Astrocyte of the spinal cord (primary cell): ENCODE measurements at regions not wholly inside any gene's neighbourhood (a gene's known extent, or its start where the extent isn't known, plus 50 kb on each side); places are given as distances from the start of the nearest gene placed in this dataset.
"Not testable (repeated sequence)": the region's sequence is repeated elsewhere in the genome, so short reads cannot be mapped to it uniquely, and the experiment has no call there.

Experiments used
- DNase-seq: peaks from one replicate; pipeline ENCODE4 v3.0.0; 2011; ENCODE audit warnings: low read depth, low spot score
- H3K4me3 ChIP-seq: 2 replicates; pipeline ENCODE4 v1.5.1; 2011; ENCODE audit warnings: low read depth, mild to moderate bottlenecking, low read length, moderate library complexity
- in situ Hi-C: cut with HindIII; loops from 2 replicates; pipeline ENCODE4 v1.10.0; 2017; ENCODE audit warnings: low sequenced_read_pairs
- TF ChIP-seq, protein P1 (sequence below): IDR thresholded peaks from 2 replicates; pipeline ENCODE4 v1.5.1; 2012; ENCODE audit warnings: low read depth, mild to moderate bottlenecking, low read length, inconsistent platforms

DNA sequence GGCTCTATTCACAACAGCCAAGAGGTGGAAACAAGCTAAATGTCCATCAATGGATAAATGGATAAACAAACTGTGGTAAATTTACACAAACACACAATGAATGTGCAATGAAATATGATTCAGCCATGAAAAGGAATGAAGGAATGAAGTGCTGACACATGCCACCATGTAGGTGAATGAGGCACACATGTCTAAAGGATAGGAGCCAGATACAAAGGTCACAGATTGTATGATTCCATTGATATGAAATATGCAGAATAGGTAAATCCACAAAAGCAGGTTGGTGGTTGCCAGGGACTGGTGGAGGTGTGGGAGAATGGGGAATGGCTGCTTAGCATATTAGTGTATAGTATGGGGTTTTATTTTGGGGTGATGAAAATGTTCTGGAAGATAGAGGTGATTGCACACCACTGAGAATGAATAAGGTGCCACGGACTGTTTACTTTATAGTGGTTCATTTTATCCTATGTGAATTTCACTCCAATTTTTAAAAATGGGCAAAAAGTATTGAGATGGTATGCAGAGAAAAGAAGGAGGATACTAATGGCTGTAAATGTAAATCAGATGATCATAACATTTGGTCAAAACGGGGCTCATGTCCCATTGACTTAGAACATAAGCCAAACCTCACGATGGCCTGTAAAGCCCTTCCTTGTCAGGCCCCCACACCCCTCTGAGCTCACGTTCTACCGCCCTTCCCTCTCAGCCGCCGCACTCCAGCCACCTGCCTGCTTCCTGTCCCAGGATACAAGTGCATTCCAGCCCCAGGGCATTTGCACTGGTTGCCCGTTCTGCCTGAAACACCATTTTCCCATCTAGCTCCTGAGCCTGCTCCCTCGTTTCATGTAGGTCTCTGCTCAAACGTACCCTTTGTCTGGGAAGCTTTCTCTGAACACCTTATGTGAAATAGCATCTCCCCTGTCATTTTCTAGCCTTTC lies 165.5 kb downstream of the DDX1 start:
- in situ Hi-C loops = no loop called here
- TF ChIP-seq, protein P1, sequence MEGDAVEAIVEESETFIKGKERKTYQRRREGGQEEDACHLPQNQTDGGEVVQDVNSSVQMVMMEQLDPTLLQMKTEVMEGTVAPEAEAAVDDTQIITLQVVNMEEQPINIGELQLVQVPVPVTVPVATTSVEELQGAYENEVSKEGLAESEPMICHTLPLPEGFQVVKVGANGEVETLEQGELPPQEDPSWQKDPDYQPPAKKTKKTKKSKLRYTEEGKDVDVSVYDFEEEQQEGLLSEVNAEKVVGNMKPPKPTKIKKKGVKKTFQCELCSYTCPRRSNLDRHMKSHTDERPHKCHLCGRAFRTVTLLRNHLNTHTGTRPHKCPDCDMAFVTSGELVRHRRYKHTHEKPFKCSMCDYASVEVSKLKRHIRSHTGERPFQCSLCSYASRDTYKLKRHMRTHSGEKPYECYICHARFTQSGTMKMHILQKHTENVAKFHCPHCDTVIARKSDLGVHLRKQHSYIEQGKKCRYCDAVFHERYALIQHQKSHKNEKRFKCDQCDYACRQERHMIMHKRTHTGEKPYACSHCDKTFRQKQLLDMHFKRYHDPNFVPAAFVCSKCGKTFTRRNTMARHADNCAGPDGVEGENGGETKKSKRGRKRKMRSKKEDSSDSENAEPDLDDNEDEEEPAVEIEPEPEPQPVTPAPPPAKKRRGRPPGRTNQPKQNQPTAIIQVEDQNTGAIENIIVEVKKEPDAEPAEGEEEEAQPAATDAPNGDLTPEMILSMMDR = no peak
- no peak overlapping the region for H3K4me3 ChIP-seq
- no peak for DNase-seq

DNA sequence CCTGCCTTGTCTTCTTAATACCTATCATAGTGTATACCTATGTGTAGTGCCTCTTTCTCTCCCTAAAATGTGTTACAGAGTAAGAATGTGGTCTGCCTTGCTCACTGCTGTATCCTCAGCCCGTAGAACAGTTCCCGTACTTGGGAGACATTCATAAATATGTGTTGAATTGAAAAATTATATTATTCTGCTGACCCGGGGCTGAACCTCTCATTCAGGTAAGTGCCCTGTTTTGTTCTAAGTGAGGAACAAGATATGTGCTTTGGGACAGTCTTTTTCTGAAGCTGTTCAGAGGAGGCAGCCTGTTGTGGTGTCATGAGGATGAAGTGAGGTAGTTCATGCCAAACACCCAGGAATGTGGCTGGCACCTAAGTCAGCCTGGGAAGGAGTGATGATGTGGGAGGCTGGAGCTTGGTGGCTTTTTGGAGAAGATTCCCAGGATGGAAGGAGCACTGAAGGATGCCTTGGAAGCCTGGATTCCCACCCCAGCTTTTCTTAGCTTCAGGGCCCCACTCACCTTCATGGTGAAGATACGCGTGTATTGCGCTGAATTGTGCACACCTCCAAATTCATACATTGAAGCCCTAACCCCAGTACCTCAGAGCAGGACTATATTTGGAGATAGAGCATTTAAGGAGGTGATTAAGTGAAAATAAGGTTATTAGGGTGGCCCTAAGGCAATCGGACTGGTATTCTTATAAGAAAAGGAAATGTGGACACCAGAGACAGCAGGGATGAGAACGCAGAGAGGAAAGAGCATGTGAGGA lies 166.3 kb downstream of the DDX1 start:
- H3K4me3 ChIP-seq = no peak overlapping the region
- in situ Hi-C loops = no loop called here
- TF ChIP-seq, protein P1 = no peak
- no peak for DNase-seq

DNA sequence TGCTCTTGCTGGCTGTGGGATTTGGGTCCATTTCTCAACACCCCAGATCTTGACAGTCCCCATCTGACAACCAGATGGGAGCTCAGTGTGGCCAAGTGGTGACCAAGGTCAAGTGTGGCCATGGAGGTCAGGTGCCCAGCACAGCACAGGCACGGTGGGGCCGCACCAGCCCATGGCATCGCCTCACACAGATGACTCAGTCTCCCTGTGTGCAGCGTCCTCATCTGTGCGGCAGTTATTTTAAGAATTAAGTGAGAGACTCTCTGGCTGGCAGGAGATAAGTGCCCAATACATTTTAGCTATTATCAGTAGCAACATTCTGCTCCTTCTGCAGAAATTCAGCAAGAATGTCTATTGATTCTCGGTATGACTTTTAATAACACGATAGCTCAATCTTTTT lies 167.2 kb downstream of the DDX1 start:
- in situ Hi-C loops = no loop called here
- TF ChIP-seq, protein P1 = no peak
- no peak overlapping the region for H3K4me3 ChIP-seq
- no peak for DNase-seq

DNA sequence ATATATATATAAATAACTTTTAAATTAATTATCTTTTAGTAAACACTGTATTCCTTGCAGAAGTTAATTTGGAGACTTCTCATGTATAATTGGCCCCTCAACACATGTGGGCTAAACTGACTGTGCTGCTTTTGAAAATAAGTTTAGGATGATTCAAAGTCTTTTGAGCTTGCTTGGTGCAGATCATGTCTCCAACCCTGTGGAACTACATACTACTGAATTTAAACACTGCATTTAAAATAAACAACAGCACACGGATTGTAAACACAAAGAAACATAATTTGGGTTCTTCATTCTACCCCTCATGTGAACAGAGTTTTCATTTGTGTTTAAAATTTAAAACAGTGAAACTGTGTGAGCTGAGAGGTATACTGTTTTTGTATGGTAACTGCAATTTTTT lies 167.7 kb downstream of the DDX1 start:
- in situ Hi-C loops = no loop called here
- DNase-seq = no peak
- TF ChIP-seq, protein P1 = no peak
- H3K4me3 ChIP-seq = no peak overlapping the region

DNA sequence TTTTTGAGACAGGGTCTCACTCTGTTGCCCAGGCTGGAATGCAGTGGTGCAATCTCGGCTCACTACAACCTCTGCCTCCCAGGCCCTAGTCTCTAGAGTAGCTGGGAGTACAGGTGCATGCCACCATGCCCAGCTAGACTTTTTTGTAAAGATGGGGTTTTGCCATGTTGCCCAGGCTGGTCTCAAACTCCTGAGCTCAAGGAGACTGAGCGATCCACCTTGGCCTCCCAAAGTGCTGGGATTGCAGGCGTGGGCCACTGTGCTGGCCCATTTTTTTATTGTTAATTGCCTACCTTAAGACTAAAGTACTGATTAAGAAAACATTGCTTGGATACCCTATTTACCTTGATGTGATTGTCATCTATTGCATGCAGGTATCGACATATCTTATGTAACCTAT lies 168.1 kb downstream of the DDX1 start:
- H3K4me3 ChIP-seq = not testable (repeated sequence)

DNA sequence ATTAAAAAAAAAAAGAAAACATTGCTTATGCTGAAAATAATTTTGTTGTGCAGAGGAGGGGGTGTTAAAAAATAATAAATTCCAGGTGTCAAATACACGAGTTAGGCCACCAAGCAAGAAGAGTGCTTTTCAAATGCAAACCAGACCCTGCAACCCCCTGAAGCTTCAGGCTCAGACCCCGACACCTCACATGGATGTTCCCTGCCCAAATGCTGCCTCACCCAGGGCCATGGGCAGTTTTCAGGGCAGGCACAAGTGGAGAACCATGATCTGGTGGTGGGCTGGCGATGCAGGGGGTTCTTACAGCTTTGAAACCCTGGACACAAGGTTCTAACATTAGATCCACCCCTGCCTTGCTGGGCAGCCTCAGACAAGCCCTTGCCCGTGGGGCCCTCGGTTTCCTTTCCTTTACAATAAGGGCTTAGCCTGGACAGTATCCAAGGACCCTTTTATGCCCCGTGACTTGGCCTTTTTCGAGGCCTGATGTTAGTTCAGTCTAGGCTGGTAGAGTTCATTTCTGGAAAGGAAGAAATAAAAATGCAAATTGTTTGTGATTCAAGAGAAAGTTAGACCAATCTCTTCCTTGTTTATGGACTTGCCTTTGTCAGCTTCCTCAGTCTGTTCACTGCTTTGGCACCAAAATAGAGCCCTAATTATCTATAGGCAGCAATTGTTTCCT lies 168.7 kb downstream of the DDX1 start:
- no peak for DNase-seq
- TF ChIP-seq, protein P1 = no peak
- H3K4me3 ChIP-seq = no peak overlapping the region
- in situ Hi-C loops = no loop called here

More for the DNA sequence above, 168.1 kb downstream of the DDX1 start:
- DNase-seq, in situ Hi-C loops: not testable (repeated sequence)
